ENCODE measurements at regions not wholly inside any gene's neighbourhood (a gene's known extent, or its start where the extent isn't known, plus 50 kb on each side); places are given as distances from the start of the nearest gene placed in this dataset.

- no peak for TF ChIP-seq CTCF (IDR thresholded peaks at IDR 0.05)
- TF ChIP-seq POLR2A (IDR thresholded peaks at IDR 0.05) = no peak
These were observed 150.9 kb downstream of the URI1 start for GRCh38 chr19:30092721-30093569.
